ENCODE measurements at regions not wholly inside any gene's neighbourhood (a gene's known extent, or its start where the extent isn't known, plus 50 kb on each side); places are given as distances from the start of the nearest gene placed in this dataset.

- no peak for TF ChIP-seq EZH2 (IDR thresholded peaks at IDR 0.05; ENCODE audit: insufficient read depth, poor library complexity, severe bottlenecking)
- TF ChIP-seq EZH2phosphoT487 (IDR thresholded peaks at IDR 0.05; ENCODE audit: insufficient read depth, low read depth) = no peak
Observed at GRCh38 chr14:101082436-101083384, 179.2 kb upstream of the RTL1 start.
